Tibial nerve (tissue), 4 donors: ENCODE measurements at regions not wholly inside any gene's neighbourhood (a gene's known extent, or its start where the extent isn't known, plus 50 kb on each side); places are given as distances from the start of the nearest gene placed in this dataset.

Source experiments
- DNase-seq, 2 donors: peaks; one replicate each; pipeline ENCODE4 v3.0.0-alpha.2; 2019; ENCODE audit warnings: low spot score in 2 of 2
- H3K27ac ChIP-seq, 4 donors: fragments of 200-600 bp; sonication (generic) in 3 of 4; one replicate each; pipeline ENCODE4 v1.5.1; 2017 to 2019; ENCODE audit warnings: mild to moderate bottlenecking in 1 of 4
- H3K27me3 ChIP-seq, 2 donors: fragments of 200-600 bp; sonication (generic) in 1 of 2; one replicate each; pipeline versions ENCODE4 v1.5.1 to v1.6.0; 2017 to 2019
- H3K36me3 ChIP-seq, 3 donors: fragments of 200-600 bp; sonication (generic); one replicate each; pipeline ENCODE4 v1.5.1; 2018 to 2019
- H3K4me1 ChIP-seq, 4 donors: fragments of 200-600 bp; sonication (generic) in 3 of 4; one replicate each; pipeline ENCODE4 v1.5.1; 2017 to 2019
- H3K4me3 ChIP-seq, 4 donors: fragments of 200-600 bp; sonication (generic) in 3 of 4; one replicate each; pipeline ENCODE4 v1.5.1; 2017 to 2019; ENCODE audit warnings: mild to moderate bottlenecking in 1 of 4, moderate library complexity in 1 of 4
- H3K9me3 ChIP-seq, 4 donors: fragments of 200-600 bp; sonication (generic) in 3 of 4; one replicate each; pipeline ENCODE4 v1.5.1; 2017 to 2019
- CTCF ChIP-seq, 5 experiments: fragments of 200-600 bp in 3 of 5; fragments of 450-650 bp in 2 of 5; sonication (generic) in 3 of 5; IDR thresholded peaks; one replicate each; pipeline ENCODE4 v1.5.1; 2016 to 2019; ENCODE audit warnings: antibody characterized with exemption in 5 of 5, mild to moderate bottlenecking in 3 of 5, moderate library complexity in 2 of 5
- EP300 ChIP-seq, 2 donors: sonication (generic); formaldehyde crosslinking; IDR thresholded peaks; one replicate each; pipeline ENCODE4 v1.6.1; 2017; ENCODE audit warnings: antibody characterized with exemption in 2 of 2, mild to moderate bottlenecking in 1 of 2
- POLR2A ChIP-seq, 2 donors: fragments of 450-650 bp; IDR thresholded peaks; one replicate each; pipeline ENCODE4 v1.6.1; 2017; ENCODE audit warnings: antibody characterized with exemption in 2 of 2, mild to moderate bottlenecking in 2 of 2, moderate library complexity in 2 of 2
- WGBS, 2 donors: methylation state at CpG; one replicate each; pipeline ENCODE4 v1.1.5; 2018; 5-methylcytosine and 5-hydroxymethylcytosine counted together

- no peak for TF ChIP-seq EP300 (IDR thresholded peaks at IDR 0.05)
- Histone ChIP-seq H3K4me1 (no peaks in the 10 kb centered on the region), H3K36me3 (no peaks in the 10 kb centered on the region), H3K27ac (no peak overlapping the region), H3K9me3 (no peaks in the 10 kb centered on the region), H3K27me3 (no peaks in the 10 kb centered on the region), H3K4me3 (no peak overlapping the region)
- 93 to 94% methylated on average over 2 of the region's 2 CpGs for WGBS, 2 donors
- DNase-seq = no peak
These were observed 554.0 kb downstream of the RNF144A start for GRCh38 chr2:7471185-7471584.

- TF ChIP-seq POLR2A (IDR thresholded peaks at IDR 0.05) = no peak
- no peak for TF ChIP-seq CTCF (IDR thresholded peaks at IDR 0.05)
- TF ChIP-seq EP300 (IDR thresholded peaks at IDR 0.05) = no peak
These were observed 555.3 kb downstream of the RNF144A start for GRCh38 chr2:7472465-7472864.

GRCh38 chr2:7473135-7473771, 556.0 kb downstream of the RNF144A start:
- DNase-seq = no peak
- no peak overlapping the region for H3K4me3 ChIP-seq
- no peak overlapping the region for H3K27ac ChIP-seq
- H3K9me3 ChIP-seq = no peaks in the 10 kb centered on the region
- H3K4me1 ChIP-seq = no peaks in the 10 kb centered on the region
- no peaks in the 10 kb centered on the region for H3K27me3 ChIP-seq
- WGBS, 2 donors = 45 to 48% methylated on average over 7 of the region's 7 CpGs
- TF ChIP-seq EP300 (IDR thresholded peaks at IDR 0.05) = no peak
- TF ChIP-seq CTCF (IDR thresholded peaks at IDR 0.05) = no peak
- TF ChIP-seq POLR2A (IDR thresholded peaks at IDR 0.05) = no peak
- H3K36me3 ChIP-seq = no peaks in the 10 kb centered on the region

More at GRCh38 chr2:7472465-7472864, 555.3 kb downstream of the RNF144A start:
- Histone ChIP-seq H3K9me3 (no peaks in the 10 kb centered on the region), H3K36me3 (no peaks in the 10 kb centered on the region), H3K4me3 (no peak overlapping the region), H3K27ac (no peak overlapping the region), H3K27me3 (no peaks in the 10 kb centered on the region), H3K4me1 (no peaks in the 10 kb centered on the region)
- 78 to 79% methylated on average over 2 of the region's 2 CpGs for WGBS, 2 donors
- DNase-seq = no peak

- Histone ChIP-seq H3K9me3 (no peaks in the 10 kb centered on the region), H3K4me1 (no peaks in the 10 kb centered on the region), H3K36me3 (no peaks in the 10 kb centered on the region), H3K27ac (no peak overlapping the region), H3K27me3 (no peaks in the 10 kb centered on the region), H3K4me3 (no peak overlapping the region)
- no peak for DNase-seq
- TF ChIP-seq EP300 (IDR thresholded peaks at IDR 0.05) (no peak), CTCF (IDR thresholded peaks at IDR 0.05) (no peak), POLR2A (IDR thresholded peaks at IDR 0.05) (no peak)
These were observed 559.2 kb downstream of the RNF144A start for GRCh38 chr2:7476371-7476770.

- TF ChIP-seq POLR2A (IDR thresholded peaks at IDR 0.05) = no peak
- TF ChIP-seq EP300 (IDR thresholded peaks at IDR 0.05) = no peak
- no peak for TF ChIP-seq CTCF (IDR thresholded peaks at IDR 0.05)
- Histone ChIP-seq H3K4me3 (no peak overlapping the region), H3K27me3 (no peaks in the 10 kb centered on the region), H3K27ac (no peak overlapping the region), H3K9me3 (peaks cover 0 to 6% (median 1%) of the 10 kb centered on the region in 4 donors), H3K36me3 (no peaks in the 10 kb centered on the region), H3K4me1 (no peaks in the 10 kb centered on the region)
- no peak for DNase-seq
These were observed 562.4 kb downstream of the RNF144A start for GRCh38 chr2:7479603-7480002.

- Histone ChIP-seq H3K27me3 (no peaks in the 10 kb centered on the region), H3K4me3 (no peak overlapping the region), H3K4me1 (no peaks in the 10 kb centered on the region), H3K9me3 (peaks cover 0 to 6% (median 1%) of the 10 kb centered on the region in 4 donors), H3K27ac (no peak overlapping the region), H3K36me3 (no peaks in the 10 kb centered on the region)
- DNase-seq = no peak
- TF ChIP-seq EP300 (IDR thresholded peaks at IDR 0.05) (no peak), POLR2A (IDR thresholded peaks at IDR 0.05) (no peak), CTCF (IDR thresholded peaks at IDR 0.05) (no peak)
These were observed 563.2 kb downstream of the RNF144A start for GRCh38 chr2:7480431-7480830.
